ENCODE measurements at regions not wholly inside any gene's neighbourhood (a gene's known extent, or its start where the extent isn't known, plus 50 kb on each side); places are given as distances from the start of the nearest gene placed in this dataset.

DNA sequence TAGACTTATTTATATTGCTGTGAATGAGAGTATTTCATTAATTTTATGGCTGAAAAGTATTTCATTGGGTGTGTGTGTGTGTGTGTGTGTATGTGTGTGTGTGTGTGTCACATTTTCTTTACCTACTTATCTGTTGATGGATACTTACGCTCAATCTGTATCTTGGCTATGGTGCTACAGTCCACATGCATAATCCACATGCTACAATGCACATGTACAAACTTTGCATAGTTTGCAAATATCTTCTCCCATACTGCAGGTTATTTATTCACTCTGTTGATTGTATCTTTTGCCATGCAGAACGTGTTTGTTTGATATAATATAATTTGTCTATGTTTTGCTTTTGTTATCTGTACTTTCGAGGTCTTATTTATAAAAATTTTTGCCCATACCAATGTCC, 167.8 kb downstream of the RAB28 start:
- CTCF ChIA-PET: no interaction called here
- no peaks in the 10 kb centered on the region for H3K4me1 Mint-ChIP-seq (ENCODE audit: low read depth)
- no peak overlapping the region for H3K27ac ChIP-seq (ENCODE audit: low read depth in 1 of 2, low read length in 2 of 2)
- H3K9me3 ChIP-seq (ENCODE audit: control insufficient read depth in 1 of 2, insufficient read depth in 1 of 2, low read length in 2 of 2): no peaks in the 10 kb centered on the region
- no peak overlapping the region for H3K27ac Mint-ChIP-seq
- peaks cover 5% of the 10 kb centered on the region for H3K9me3 Mint-ChIP-seq
- ATAC-seq (ENCODE audit: poor library complexity): no peak
- DNase-seq: no peak
- POLR2A ChIA-PET: no interaction called here
- TF ChIP-seq, protein P1, sequence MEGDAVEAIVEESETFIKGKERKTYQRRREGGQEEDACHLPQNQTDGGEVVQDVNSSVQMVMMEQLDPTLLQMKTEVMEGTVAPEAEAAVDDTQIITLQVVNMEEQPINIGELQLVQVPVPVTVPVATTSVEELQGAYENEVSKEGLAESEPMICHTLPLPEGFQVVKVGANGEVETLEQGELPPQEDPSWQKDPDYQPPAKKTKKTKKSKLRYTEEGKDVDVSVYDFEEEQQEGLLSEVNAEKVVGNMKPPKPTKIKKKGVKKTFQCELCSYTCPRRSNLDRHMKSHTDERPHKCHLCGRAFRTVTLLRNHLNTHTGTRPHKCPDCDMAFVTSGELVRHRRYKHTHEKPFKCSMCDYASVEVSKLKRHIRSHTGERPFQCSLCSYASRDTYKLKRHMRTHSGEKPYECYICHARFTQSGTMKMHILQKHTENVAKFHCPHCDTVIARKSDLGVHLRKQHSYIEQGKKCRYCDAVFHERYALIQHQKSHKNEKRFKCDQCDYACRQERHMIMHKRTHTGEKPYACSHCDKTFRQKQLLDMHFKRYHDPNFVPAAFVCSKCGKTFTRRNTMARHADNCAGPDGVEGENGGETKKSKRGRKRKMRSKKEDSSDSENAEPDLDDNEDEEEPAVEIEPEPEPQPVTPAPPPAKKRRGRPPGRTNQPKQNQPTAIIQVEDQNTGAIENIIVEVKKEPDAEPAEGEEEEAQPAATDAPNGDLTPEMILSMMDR (IDR thresholded peaks at IDR 0.05): no peak
- H3K27me3 ChIP-seq (ENCODE audit: control insufficient read depth in 1 of 2, insufficient read depth in 2 of 2, low read length in 2 of 2): no peaks in the 10 kb centered on the region
- intact Hi-C loops (cut with DNase I, micrococcal nuclease): no loop called here
- no peaks in the 10 kb centered on the region for H3K36me3 ChIP-seq (ENCODE audit: insufficient read depth, low read length)
- no peak overlapping the region for H3K4me3 ChIP-seq (ENCODE audit: low read length)
- no peaks in the 10 kb centered on the region for H3K4me1 ChIP-seq (ENCODE audit: insufficient read depth, low read length)
- H3K36me3 Mint-ChIP-seq (ENCODE audit: low read depth): peaks cover 9% of the 10 kb centered on the region
- H3K27me3 Mint-ChIP-seq: no peaks in the 10 kb centered on the region
- H3K4me3 Mint-ChIP-seq: no peak overlapping the region

DNA sequence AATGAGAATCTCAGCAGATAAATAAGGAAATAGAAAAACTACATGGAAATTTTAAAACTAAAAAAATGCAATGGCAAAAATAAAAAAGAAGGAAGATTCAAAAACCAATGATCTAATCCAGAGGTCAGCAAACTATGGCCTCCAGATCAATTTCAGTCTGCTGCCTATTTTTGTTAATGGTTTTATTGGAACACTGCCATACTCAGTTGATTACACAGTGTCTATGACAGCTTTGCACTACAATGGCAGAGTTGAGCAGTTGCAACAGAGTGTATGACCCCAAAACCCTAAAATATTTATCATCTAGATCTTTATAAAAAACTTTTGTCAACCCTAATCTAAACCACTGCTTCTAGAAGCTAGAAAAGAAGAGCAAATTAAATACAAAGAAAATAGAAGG, 170.3 kb downstream of the RAB28 start:
- ATAC-seq (ENCODE audit: poor library complexity) (no peak), DNase-seq (no peak)
- no peaks in the 10 kb centered on the region for H3K4me1 Mint-ChIP-seq (ENCODE audit: low read depth)
- TF ChIP-seq, protein P1 (IDR thresholded peaks at IDR 0.05): no peak
- no peaks in the 10 kb centered on the region for H3K27me3 ChIP-seq (ENCODE audit: control insufficient read depth in 1 of 2, insufficient read depth in 2 of 2, low read length in 2 of 2)
- no peaks in the 10 kb centered on the region for H3K27me3 Mint-ChIP-seq
- intact Hi-C loops (cut with DNase I, micrococcal nuclease): no loop called here
- peaks cover 2% of the 10 kb centered on the region for H3K9me3 Mint-ChIP-seq
- peaks cover 6% of the 10 kb centered on the region for H3K36me3 Mint-ChIP-seq (ENCODE audit: low read depth)
- no peak overlapping the region for H3K4me3 Mint-ChIP-seq
- CTCF ChIA-PET: no interaction called here
- no peaks in the 10 kb centered on the region for H3K36me3 ChIP-seq (ENCODE audit: insufficient read depth, low read length)
- POLR2A ChIA-PET: no interaction called here
- H3K9me3 ChIP-seq (ENCODE audit: control insufficient read depth in 1 of 2, insufficient read depth in 1 of 2, low read length in 2 of 2): no peaks in the 10 kb centered on the region
- no peak overlapping the region for H3K27ac Mint-ChIP-seq
- no peak overlapping the region for H3K4me3 ChIP-seq (ENCODE audit: low read length)
- H3K4me1 ChIP-seq (ENCODE audit: insufficient read depth, low read length): no peaks in the 10 kb centered on the region
- no peak overlapping the region for H3K27ac ChIP-seq (ENCODE audit: low read depth in 1 of 2, low read length in 2 of 2)

DNA sequence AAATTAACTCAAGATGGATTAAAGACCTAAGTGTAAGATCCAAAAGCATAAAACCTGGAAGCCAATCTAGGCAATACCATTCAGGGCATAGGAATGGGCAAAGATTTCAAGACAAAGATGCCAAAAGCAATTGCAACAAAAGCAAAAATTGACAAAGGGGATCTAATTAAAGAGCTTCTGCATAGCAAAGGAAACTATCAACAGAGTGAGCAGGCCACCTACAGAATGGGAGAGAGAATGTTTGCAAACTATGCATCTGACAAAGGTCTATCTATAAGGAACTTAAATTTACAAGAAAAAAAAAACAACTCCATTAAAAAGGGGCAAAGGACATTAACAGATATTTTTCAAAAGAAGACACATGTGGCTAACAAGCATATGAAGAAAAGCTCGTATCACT, 171.9 kb downstream of the RAB28 start:
- no peak for ATAC-seq (ENCODE audit: poor library complexity)
- TF ChIP-seq, protein P1 (IDR thresholded peaks at IDR 0.05): no peak
- Mint-ChIP-seq H3K9me3 (peaks cover 2% of the 10 kb centered on the region), H3K4me3 (no peak overlapping the region), H3K36me3 (ENCODE audit: low read depth) (peaks cover 6% of the 10 kb centered on the region), H3K4me1 (ENCODE audit: low read depth) (no peaks in the 10 kb centered on the region), H3K27ac (no peak overlapping the region), H3K27me3 (no peaks in the 10 kb centered on the region)
- intact Hi-C loops (cut with DNase I, micrococcal nuclease): no loop called here
- H3K4me1 ChIP-seq (ENCODE audit: insufficient read depth, low read length): no peaks in the 10 kb centered on the region
- H3K36me3 ChIP-seq (ENCODE audit: insufficient read depth, low read length): no peaks in the 10 kb centered on the region
- H3K4me3 ChIP-seq (ENCODE audit: low read length): no peak overlapping the region
- DNase-seq: no peak
- POLR2A ChIA-PET: no interaction called here
- no peaks in the 10 kb centered on the region for H3K9me3 ChIP-seq (ENCODE audit: control insufficient read depth in 1 of 2, insufficient read depth in 1 of 2, low read length in 2 of 2)
- H3K27me3 ChIP-seq (ENCODE audit: control insufficient read depth in 1 of 2, insufficient read depth in 2 of 2, low read length in 2 of 2): no peaks in the 10 kb centered on the region
- CTCF ChIA-PET: no interaction called here
- H3K27ac ChIP-seq (ENCODE audit: low read depth in 1 of 2, low read length in 2 of 2): no peak overlapping the region
